H9 (cell line): ENCODE measurements at regions not wholly inside any gene's neighbourhood (a gene's known extent, or its start where the extent isn't known, plus 50 kb on each side); places are given as distances from the start of the nearest gene placed in this dataset.

Experiments used
- DNase-seq: peaks from one replicate; pipeline ENCODE4 v3.0.0-alpha.2; 2017
- H2AFZ ChIP-seq: one replicate; pipeline ENCODE4 v1.6.1; 2013; ENCODE audit warnings: mild to moderate bottlenecking, low read length, control low read depth, moderate library complexity
- H2AK5ac ChIP-seq: 2 replicates; pipeline ENCODE4 v1.6.1; 2013; ENCODE audit warnings: low read length, control low read depth, mixed read lengths; ENCODE audit not compliant: insufficient read length
- H2BK120ac ChIP-seq: one replicate; pipeline ENCODE4 v1.6.1; 2013; ENCODE audit warnings: low read depth, mild to moderate bottlenecking, low read length, control low read depth, inconsistent platforms; ENCODE audit not compliant: poor library complexity, severe bottlenecking
- H2BK12ac ChIP-seq: 2 replicates; pipeline ENCODE4 v1.6.1; 2013; ENCODE audit warnings: low read length, control low read depth, mixed read lengths, low read depth; ENCODE audit not compliant: insufficient read length
- H2BK15ac ChIP-seq: 2 replicates; pipeline ENCODE4 v1.6.1; 2013; ENCODE audit warnings: low read depth, low read length, control low read depth
- H2BK20ac ChIP-seq: one replicate; pipeline ENCODE4 v1.6.1; 2013; ENCODE audit warnings: low read depth, mild to moderate bottlenecking, low read length, control low read depth, inconsistent platforms; ENCODE audit not compliant: poor library complexity, severe bottlenecking
- H2BK5ac ChIP-seq: 2 replicates; pipeline ENCODE4 v1.6.1; 2013; ENCODE audit warnings: low read length, control low read depth, mixed read lengths; ENCODE audit not compliant: insufficient read length
- H3K14ac ChIP-seq: 2 replicates; pipeline ENCODE4 v1.6.1; 2013; ENCODE audit warnings: low read length, control low read depth; ENCODE audit not compliant: insufficient read depth
- H3K18ac ChIP-seq: 2 replicates; pipeline ENCODE4 v1.6.1; 2013; ENCODE audit warnings: low read depth, mild to moderate bottlenecking, mixed read lengths, low read length, control low read depth; ENCODE audit not compliant: insufficient read length
- H3K23ac ChIP-seq: 2 replicates; pipeline ENCODE4 v1.6.1; 2013; ENCODE audit warnings: low read length, control low read depth, mixed read lengths, low read depth; ENCODE audit not compliant: insufficient read length
- H3K23me2 ChIP-seq: 2 replicates; pipeline ENCODE4 v1.6.1; 2013; ENCODE audit warnings: low read depth, mild to moderate bottlenecking, mixed read lengths, low read length, control low read depth; ENCODE audit not compliant: insufficient read length, poor library complexity, severe bottlenecking
- H3K27ac ChIP-seq: 2 replicates; pipeline ENCODE4 v1.5.1; 2013; ENCODE audit warnings: low read length, control low read depth, mixed read lengths, low read depth; ENCODE audit not compliant: insufficient read length
- H3K27me3 ChIP-seq: 2 replicates; pipeline ENCODE4 v1.6.1; 2013; ENCODE audit warnings: low read length, control low read depth, inconsistent platforms; ENCODE audit not compliant: insufficient read depth
- H3K4ac ChIP-seq: 2 replicates; pipeline ENCODE4 v1.6.1; 2013; ENCODE audit warnings: low read depth, mild to moderate bottlenecking, control low read depth, inconsistent platforms, low read length, moderate library complexity
- H3K4me1 ChIP-seq: 2 replicates; pipeline ENCODE4 v1.6.1; 2013; ENCODE audit warnings: low read length, control low read depth, inconsistent platforms; ENCODE audit not compliant: insufficient read depth
- H3K4me2 ChIP-seq: 2 replicates; pipeline ENCODE4 v1.6.1; 2013; ENCODE audit warnings: low read length, control low read depth, mixed read lengths; ENCODE audit not compliant: insufficient read length, insufficient read depth
- H3K56ac ChIP-seq: 2 replicates; pipeline ENCODE4 v1.6.1; 2013; ENCODE audit warnings: low read depth, mild to moderate bottlenecking, mixed read lengths, low read length, control low read depth; ENCODE audit not compliant: insufficient read length
- H3K79me1 ChIP-seq: 2 replicates; pipeline ENCODE4 v1.6.1; 2013; ENCODE audit warnings: low read depth, mild to moderate bottlenecking, moderate library complexity, low read length, control low read depth, inconsistent platforms; ENCODE audit not compliant: insufficient read depth, poor library complexity, severe bottlenecking
- H3K79me2 ChIP-seq: 2 replicates; pipeline ENCODE4 v1.6.1; 2013; ENCODE audit warnings: low read length, control low read depth, inconsistent platforms; ENCODE audit not compliant: insufficient read depth
- H3K9ac ChIP-seq: 2 replicates; pipeline ENCODE4 v1.6.1; 2013; ENCODE audit warnings: low read length, control low read depth, mixed read lengths; ENCODE audit not compliant: insufficient read length; ENCODE audit errors: extremely low read depth
- H3K9me3 ChIP-seq: one replicate; pipeline ENCODE4 v1.6.1; 2013; ENCODE audit warnings: low read depth, low read length, inconsistent platforms; ENCODE audit not compliant: control insufficient read depth
- H3T11ph ChIP-seq: one replicate; pipeline ENCODE4 v1.6.1; 2013; ENCODE audit warnings: mild to moderate bottlenecking, low read length, control low read depth, inconsistent platforms
- H4K20me1 ChIP-seq: one replicate; pipeline ENCODE4 v1.6.1; 2013; ENCODE audit not compliant: control insufficient read depth, insufficient read length, insufficient read depth
- H4K5ac ChIP-seq: 2 replicates; pipeline ENCODE4 v1.6.1; 2013; ENCODE audit warnings: low read depth, mild to moderate bottlenecking, mixed read lengths, low read length, control low read depth; ENCODE audit not compliant: insufficient read length
- H4K8ac ChIP-seq: replicated peaks from 2 replicates; pipeline ENCODE4 v1.6.1; 2013; ENCODE audit warnings: low read length, control low read depth, mixed read lengths, low read depth; ENCODE audit not compliant: insufficient read length
- H4K91ac ChIP-seq: 2 replicates; pipeline ENCODE4 v1.6.1; 2013; ENCODE audit warnings: low read depth, mild to moderate bottlenecking, moderate library complexity, mixed read lengths, low read length, control low read depth; ENCODE audit not compliant: insufficient read length
- H3K27ac Mint-ChIP-seq, 3 experiments: 2 replicates in 2 of 3; 3 replicates in 1 of 3; pipeline ENCODE4 v1.8.0; 2020 to 2021; ENCODE audit warnings: mixed read lengths in 3 of 3, mild to moderate bottlenecking in 1 of 3, moderate library complexity in 1 of 3
- H3K27me3 Mint-ChIP-seq: 2 replicates; pipeline ENCODE4 v1.8.0; 2021; ENCODE audit warnings: low read depth, mild to moderate bottlenecking, moderate library complexity, mixed read lengths
- H3K36me3 Mint-ChIP-seq, 3 experiments: 2 replicates in 2 of 3; 3 replicates in 1 of 3; pipeline ENCODE4 v1.8.0; 2020 to 2021; ENCODE audit warnings: low read depth in 3 of 3, mixed read lengths in 3 of 3; ENCODE audit not compliant: insufficient read depth in 1 of 3
- H3K4me1 Mint-ChIP-seq, 2 experiments: 2 replicates each; pipeline ENCODE4 v1.8.0; 2020; ENCODE audit warnings: mixed read lengths in 2 of 2
- H3K4me3 Mint-ChIP-seq, 2 experiments: 2 replicates in 1 of 2; 3 replicates in 1 of 2; pipeline ENCODE4 v1.8.0; 2020 to 2021; ENCODE audit warnings: mild to moderate bottlenecking in 2 of 2, mixed read lengths in 2 of 2, moderate library complexity in 1 of 2
- H3K9me3 Mint-ChIP-seq, 2 experiments: 2 replicates in 1 of 2; 3 replicates in 1 of 2; pipeline ENCODE4 v1.8.0; 2020; ENCODE audit warnings: mild to moderate bottlenecking in 2 of 2, mixed read lengths in 2 of 2, moderate library complexity in 1 of 2
- CTCF ChIP-seq: fragments of 200-600 bp; sonication (generic); conservative IDR thresholded peaks from 3 replicates; pipeline ENCODE4 v1.8.0; 2021; ENCODE audit warnings: antibody characterized with exemption, mild to moderate bottlenecking
- WGBS: extraction: QIAGEN DNeasy Blood & Tissue Kit; methylation state at CpG from one replicate; pipeline ENCODE4 v1.1.7; 2013; ENCODE audit warnings: missing lambda C conversion rate, low lambda C conversion rate, mixed read lengths; ENCODE audit not compliant: insufficient read length; ENCODE audit errors: extremely low coverage; 5-methylcytosine and 5-hydroxymethylcytosine counted together

- no peaks in the 10 kb centered on the region for H3K9me3 Mint-ChIP-seq
- H2BK20ac ChIP-seq: no peak overlapping the region
- no peak overlapping the region for H3K4ac ChIP-seq
- no peak overlapping the region for H3K27ac Mint-ChIP-seq
- no peak overlapping the region for H2AK5ac ChIP-seq
- H3K4me1 ChIP-seq: no peaks in the 10 kb centered on the region; the same call in 1 of the 2 replicates
- TF ChIP-seq CTCF: no peak
- H2BK15ac ChIP-seq: no peak overlapping the region
- H3K27ac ChIP-seq: no peak overlapping the region
- no peaks in the 10 kb centered on the region for H3K27me3 ChIP-seq
- H3T11ph ChIP-seq: no peak overlapping the region
- no peak overlapping the region for H3K23ac ChIP-seq
- no peak overlapping the region for H4K8ac ChIP-seq
- H3K14ac ChIP-seq: no peak overlapping the region
- no peak overlapping the region for H2BK120ac ChIP-seq
- H4K20me1 ChIP-seq: no peaks in the 10 kb centered on the region
- H3K4me2 ChIP-seq: no peak overlapping the region
- no peaks in the 10 kb centered on the region for H3K9me3 ChIP-seq
- H2BK5ac ChIP-seq: no peak overlapping the region
- H3K9ac ChIP-seq: no peak overlapping the region
- H3K23me2 ChIP-seq: no peaks in the 10 kb centered on the region
- no peaks in the 10 kb centered on the region for H3K36me3 Mint-ChIP-seq
- H3K4me3 Mint-ChIP-seq: no peak overlapping the region
- no peaks in the 10 kb centered on the region for H3K79me1 ChIP-seq
- no peaks in the 10 kb centered on the region for H3K79me2 ChIP-seq
- no peak overlapping the region for H4K5ac ChIP-seq
- H2BK12ac ChIP-seq: no peak overlapping the region
- no peaks in the 10 kb centered on the region for H3K27me3 Mint-ChIP-seq
- peaks cover 21 to 22% of the 10 kb centered on the region in 2 experiments for H3K4me1 Mint-ChIP-seq
- no peak overlapping the region for H2AFZ ChIP-seq
- no peak for DNase-seq
- no peak overlapping the region for H3K56ac ChIP-seq
- no CpG with 5 or more reads among the region's 8 CpGs for WGBS
- no peak overlapping the region for H4K91ac ChIP-seq
- H3K18ac ChIP-seq: no peak overlapping the region
Measured at GRCh38 chr3:177686671-177687070, 489.4 kb upstream of the TBL1XR1 start.
